ENCODE measurements at regions not wholly inside any gene's neighbourhood (a gene's known extent, or its start where the extent isn't known, plus 50 kb on each side); places are given as distances from the start of the nearest gene placed in this dataset.
"Not testable (repeated sequence)": the region's sequence is repeated elsewhere in the genome, so short reads cannot be mapped to it uniquely, and the experiment has no call there.

- DNase-seq (ENCODE audit: low read depth in 2 of 2), result no peak
These were observed 127.6 kb downstream of the MRPL14 start for GRCh38 chr6:43999628-44000027.

- DNase-seq (ENCODE audit: low read depth in 2 of 2), result not testable (repeated sequence)
These were observed 128.5 kb downstream of the MRPL14 start for GRCh38 chr6:43998592-43999243.

GRCh38 chr6:43997990-43998585 lies 129.2 kb downstream of the MRPL14 start:
- DNase-seq (ENCODE audit: low read depth in 2 of 2), result not testable (repeated sequence)

- DNase-seq (ENCODE audit: low read depth in 2 of 2), result no peak
These were observed 129.9 kb downstream of the MRPL14 start for GRCh38 chr6:43997345-43997677.

- DNase-seq (ENCODE audit: low read depth in 2 of 2), result no peak
These were observed 130.5 kb downstream of the MRPL14 start for GRCh38 chr6:43996618-43997344.

GRCh38 chr6:43995137-43995536 lies 132.1 kb downstream of the MRPL14 start:
- DNase-seq (ENCODE audit: low read depth in 2 of 2), result no peak

GRCh38 chr6:43993881-43994523 lies 133.2 kb downstream of the MRPL14 start:
- no peak for DNase-seq (ENCODE audit: low read depth in 2 of 2)

- DNase-seq (ENCODE audit: low read depth in 2 of 2), result no peak
These were observed 134.2 kb downstream of the MRPL14 start for GRCh38 chr6:43992783-43993644.

GRCh38 chr6:43992126-43992663 lies 135.1 kb downstream of the MRPL14 start:
- DNase-seq (ENCODE audit: low read depth in 2 of 2), result no peak

- no peak for DNase-seq (ENCODE audit: low read depth in 2 of 2)
These were observed 136.3 kb downstream of the MRPL14 start for GRCh38 chr6:43990627-43991619.

GRCh38 chr6:43990275-43990626 lies 137.0 kb downstream of the MRPL14 start:
- no peak for DNase-seq (ENCODE audit: low read depth in 2 of 2)

- no peak for DNase-seq (ENCODE audit: low read depth in 2 of 2)
These were observed 137.6 kb downstream of the MRPL14 start for GRCh38 chr6:43989581-43990146.

GRCh38 chr6:43988801-43989200 lies 138.5 kb downstream of the MRPL14 start:
- no peak for DNase-seq (ENCODE audit: low read depth in 2 of 2)

- DNase-seq (ENCODE audit: low read depth in 2 of 2), result no peak
These were observed 139.3 kb downstream of the MRPL14 start for GRCh38 chr6:43987838-43988439.

- no peak for DNase-seq (ENCODE audit: low read depth in 2 of 2)
These were observed 141.0 kb downstream of the MRPL14 start for GRCh38 chr6:43986177-43986825.

GRCh38 chr6:43985329-43985728 lies 141.9 kb downstream of the MRPL14 start:
- DNase-seq (ENCODE audit: low read depth in 2 of 2), result no peak

- DNase-seq (ENCODE audit: low read depth in 2 of 2), result no peak
These were observed 142.6 kb downstream of the MRPL14 start for GRCh38 chr6:43984442-43985321.

GRCh38 chr6:43983632-43984031 lies 143.6 kb downstream of the MRPL14 start:
- no peak for DNase-seq (ENCODE audit: low read depth in 2 of 2)

Measured in stimulated activated CD4-positive, alpha-beta T cell treated with anti-CD3 and anti-CD28 coated beads, Interleukin-12 subunit alpha, Interleukin-12 subunit beta, amount 100 ng/mL, for 24 hours (primary cell).